ENCODE measurements at regions not wholly inside any gene's neighbourhood (a gene's known extent, or its start where the extent isn't known, plus 50 kb on each side); places are given as distances from the start of the nearest gene placed in this dataset.

- no peak for TF ChIP-seq CTCF (IDR thresholded peaks at IDR 0.05; ENCODE audit: control extremely low read depth, extremely low read depth)
- Histone ChIP-seq H3K36me3 (ENCODE audit: control insufficient read depth in 4 of 4, insufficient read depth in 4 of 4, low read length in 4 of 4) (no peaks in the 10 kb centered on the region), H3K9ac (ENCODE audit: insufficient read depth in 1 of 2, low read length in 2 of 2) (no peak overlapping the region), H3K27ac (ENCODE audit: low read depth in 1 of 2, low read length in 1 of 2) (no peak overlapping the region), H3K9me3 (ENCODE audit: control insufficient read depth in 4 of 4, insufficient read depth in 3 of 4, low read length in 3 of 4) (no peaks in the 10 kb centered on the region), H3K4me3 (no peak overlapping the region), H3K27me3 (ENCODE audit: control insufficient read depth in 3 of 3, insufficient read depth in 3 of 3, low read length in 2 of 3) (no peaks in the 10 kb centered on the region), H3K4me1 (ENCODE audit: control insufficient read depth in 5 of 5, insufficient read depth in 5 of 5, low read length in 5 of 5) (no peaks in the 10 kb centered on the region)
- DNase-seq (no peak), ATAC-seq (ENCODE audit: insufficient read depth, low FRiP score) (no peak)
- WGBS, 2 donors = 92 to 99% methylated on average over 2 of the region's 2 CpGs
Observed at GRCh38 chr11:30811226-30811755, 225.1 kb upstream of the MPPED2 start.

- no peak for DNase-seq
- H3K27me3 ChIP-seq (ENCODE audit: control insufficient read depth in 3 of 3, insufficient read depth in 3 of 3, low read length in 2 of 3) = no peaks in the 10 kb centered on the region
Observed at GRCh38 chr11:30810116-30810515, 224.0 kb upstream of the MPPED2 start.

GRCh38 chr11:30801357-30801756 lies 215.2 kb upstream of the MPPED2 start:
- no peak for ATAC-seq (ENCODE audit: insufficient read depth, low FRiP score)
- no peak for DNase-seq
- H3K9ac ChIP-seq (ENCODE audit: insufficient read depth in 1 of 2, low read length in 2 of 2) = no peak overlapping the region
- WGBS, 2 donors = 35 to 51% methylated on average over 4 of the region's 4 CpGs
- H3K4me3 ChIP-seq = no peak overlapping the region
- no peak for TF ChIP-seq CTCF (IDR thresholded peaks at IDR 0.05; ENCODE audit: control extremely low read depth, extremely low read depth)
- no peaks in the 10 kb centered on the region for H3K4me1 ChIP-seq (ENCODE audit: control insufficient read depth in 5 of 5, insufficient read depth in 5 of 5, low read length in 5 of 5)
- no peak overlapping the region for H3K27ac ChIP-seq (ENCODE audit: low read depth in 1 of 2, low read length in 1 of 2)
- H3K27me3 ChIP-seq (ENCODE audit: control insufficient read depth in 3 of 3, insufficient read depth in 3 of 3, low read length in 2 of 3) = no peaks in the 10 kb centered on the region
- no peaks in the 10 kb centered on the region for H3K36me3 ChIP-seq (ENCODE audit: control insufficient read depth in 4 of 4, insufficient read depth in 4 of 4, low read length in 4 of 4)
- H3K9me3 ChIP-seq (ENCODE audit: control insufficient read depth in 4 of 4, insufficient read depth in 3 of 4, low read length in 3 of 4) = peaks cover 0 to 4% (median 2%) of the 10 kb centered on the region in 4 donors

More at GRCh38 chr11:30810116-30810515, 224.0 kb upstream of the MPPED2 start:
- no peaks in the 10 kb centered on the region for H3K4me1 ChIP-seq (ENCODE audit: control insufficient read depth in 5 of 5, insufficient read depth in 5 of 5, low read length in 5 of 5)
- H3K27ac ChIP-seq (ENCODE audit: low read depth in 1 of 2, low read length in 1 of 2) = no peak overlapping the region
- 92 to 97% methylated on average over 2 of the region's 2 CpGs for WGBS, 2 donors
- H3K9me3 ChIP-seq (ENCODE audit: control insufficient read depth in 4 of 4, insufficient read depth in 3 of 4, low read length in 3 of 4) = peaks cover 0 to 2% (median 0%) of the 10 kb centered on the region in 4 donors
- H3K36me3 ChIP-seq (ENCODE audit: control insufficient read depth in 4 of 4, insufficient read depth in 4 of 4, low read length in 4 of 4) = no peaks in the 10 kb centered on the region
- no peak for ATAC-seq (ENCODE audit: insufficient read depth, low FRiP score)
- no peak overlapping the region for H3K9ac ChIP-seq (ENCODE audit: insufficient read depth in 1 of 2, low read length in 2 of 2)
- no peak for TF ChIP-seq CTCF (IDR thresholded peaks at IDR 0.05; ENCODE audit: control extremely low read depth, extremely low read depth)
- H3K4me3 ChIP-seq = no peak overlapping the region

- no peak for TF ChIP-seq CTCF (IDR thresholded peaks at IDR 0.05; ENCODE audit: control extremely low read depth, extremely low read depth)
- no peak for DNase-seq
- Histone ChIP-seq H3K4me3 (no peak overlapping the region), H3K27me3 (ENCODE audit: control insufficient read depth in 3 of 3, insufficient read depth in 3 of 3, low read length in 2 of 3) (no peaks in the 10 kb centered on the region), H3K9ac (ENCODE audit: insufficient read depth in 1 of 2, low read length in 2 of 2) (no peak overlapping the region), H3K27ac (ENCODE audit: low read depth in 1 of 2, low read length in 1 of 2) (no peak overlapping the region), H3K4me1 (ENCODE audit: control insufficient read depth in 5 of 5, insufficient read depth in 5 of 5, low read length in 5 of 5) (no peaks in the 10 kb centered on the region), H3K9me3 (ENCODE audit: control insufficient read depth in 4 of 4, insufficient read depth in 3 of 4, low read length in 3 of 4) (peaks cover 0 to 4% (median 2%) of the 10 kb centered on the region in 4 donors), H3K36me3 (ENCODE audit: control insufficient read depth in 4 of 4, insufficient read depth in 4 of 4, low read length in 4 of 4) (no peaks in the 10 kb centered on the region)
- ATAC-seq (ENCODE audit: insufficient read depth, low FRiP score) = no peak
Observed at GRCh38 chr11:30800904-30801303, 214.8 kb upstream of the MPPED2 start.

Measured in lung (tissue), 11 donors.